GM21786 (cell line): ENCODE measurements at regions not wholly inside any gene's neighbourhood (a gene's known extent, or its start where the extent isn't known, plus 50 kb on each side); places are given as distances from the start of the nearest gene placed in this dataset.

Source experiments
- ATAC-seq: cut with Tn5 transposase; IDR thresholded peaks from one replicate; pipeline ENCODE4 v1.9.1; 2021; ENCODE audit not compliant: unreplicated experiment

- no peak for ATAC-seq
Observed at GRCh38 chr18:39675906-39676305, 2110.3 kb upstream of the CELF4 start.

- no peak for ATAC-seq
Observed at GRCh38 chr18:39675368-39675767, 2109.8 kb upstream of the CELF4 start.

- ATAC-seq = no peak
Observed at GRCh38 chr18:39672171-39672570, 2106.6 kb upstream of the CELF4 start.

GRCh38 chr18:39667905-39668304 lies 2102.3 kb upstream of the CELF4 start:
- no peak for ATAC-seq

GRCh38 chr18:39666541-39666940 lies 2100.9 kb upstream of the CELF4 start:
- no peak for ATAC-seq

- ATAC-seq = no peak
Observed at GRCh38 chr18:39661856-39662366, 2096.3 kb upstream of the CELF4 start.

- ATAC-seq = no peak
Observed at GRCh38 chr18:39660141-39660540, 2094.5 kb upstream of the CELF4 start.

- ATAC-seq = no peak
Observed at GRCh38 chr18:39655341-39655740, 2089.7 kb upstream of the CELF4 start.

- ATAC-seq = no peak
Observed at GRCh38 chr18:39653221-39653620, 2087.6 kb upstream of the CELF4 start.

- no peak for ATAC-seq
Observed at GRCh38 chr18:39648616-39649015, 2083.0 kb upstream of the CELF4 start.

GRCh38 chr18:39647627-39648534 lies 2082.3 kb upstream of the CELF4 start:
- no peak for ATAC-seq

- ATAC-seq = no peak
Observed at GRCh38 chr18:39638224-39638623, 2072.6 kb upstream of the CELF4 start.

- ATAC-seq = no peak
Observed at GRCh38 chr18:39636931-39637330, 2071.3 kb upstream of the CELF4 start.

- no peak for ATAC-seq
Observed at GRCh38 chr18:39635966-39636365, 2070.4 kb upstream of the CELF4 start.

- ATAC-seq = no peak
Observed at GRCh38 chr18:39635192-39635591, 2069.6 kb upstream of the CELF4 start.

GRCh38 chr18:39627936-39628335 lies 2062.3 kb upstream of the CELF4 start:
- ATAC-seq = no peak

- no peak for ATAC-seq
Observed at GRCh38 chr18:39624961-39625360, 2059.4 kb upstream of the CELF4 start.

GRCh38 chr18:39622431-39622830 lies 2056.8 kb upstream of the CELF4 start:
- ATAC-seq = no peak

- no peak for ATAC-seq
Observed at GRCh38 chr18:39620551-39621168, 2055.1 kb upstream of the CELF4 start.

- ATAC-seq = no peak
Observed at GRCh38 chr18:39618265-39619003, 2052.8 kb upstream of the CELF4 start.

- ATAC-seq = no peak
Observed at GRCh38 chr18:39611381-39612100, 2045.9 kb upstream of the CELF4 start.
